ENCODE measurements at regions not wholly inside any gene's neighbourhood (a gene's known extent, or its start where the extent isn't known, plus 50 kb on each side); places are given as distances from the start of the nearest gene placed in this dataset.
A peak's percentile ranks its signal among the peaks of the same experiment; 100 is the strongest.
"Not testable (repeated sequence)": the region's sequence is repeated elsewhere in the genome, so short reads cannot be mapped to it uniquely, and the experiment has no call there.

- DNase-seq: no peak
These were observed 89.1 kb upstream of the ID2 start for GRCh38 chr2:8592736-8593135.

GRCh38 chr2:8593243-8593642 is 88.6 kb upstream of the ID2 start:
- DNase-seq: no peak

- no peak for DNase-seq
These were observed 87.0 kb upstream of the ID2 start for GRCh38 chr2:8594731-8595427.

GRCh38 chr2:8595428-8595805 is 86.4 kb upstream of the ID2 start:
- no peak for DNase-seq

GRCh38 chr2:8595811-8596600 is 85.8 kb upstream of the ID2 start:
- no peak for DNase-seq

GRCh38 chr2:8597094-8597493 is 84.8 kb upstream of the ID2 start:
- no peak for DNase-seq

- no peak for DNase-seq
These were observed 84.2 kb upstream of the ID2 start for GRCh38 chr2:8597559-8598225.

- peak; percentile 49 for DNase-seq
These were observed 83.3 kb upstream of the ID2 start for GRCh38 chr2:8598295-8599165.

GRCh38 chr2:8599421-8600242 is 82.2 kb upstream of the ID2 start:
- DNase-seq: no peak

- DNase-seq: no peak
These were observed 81.4 kb upstream of the ID2 start for GRCh38 chr2:8600456-8600855.

GRCh38 chr2:8602809-8603208 is 79.0 kb upstream of the ID2 start:
- DNase-seq: no peak

GRCh38 chr2:8603356-8603755 is 78.5 kb upstream of the ID2 start:
- not testable (repeated sequence) for DNase-seq

- DNase-seq: no peak
These were observed 77.6 kb upstream of the ID2 start for GRCh38 chr2:8604262-8604661.

- no peak for DNase-seq
These were observed 76.3 kb upstream of the ID2 start for GRCh38 chr2:8605351-8606065.

- no peak for DNase-seq
These were observed 75.6 kb upstream of the ID2 start for GRCh38 chr2:8606226-8606625.

GRCh38 chr2:8606649-8607550 is 75.0 kb upstream of the ID2 start:
- DNase-seq: no peak

- no peak for DNase-seq
These were observed 74.2 kb upstream of the ID2 start for GRCh38 chr2:8607606-8608005.

GRCh38 chr2:8608411-8608954 is 73.4 kb upstream of the ID2 start:
- no peak for DNase-seq

- DNase-seq: no peak
These were observed 72.5 kb upstream of the ID2 start for GRCh38 chr2:8609357-8609811.

- not testable (repeated sequence) for DNase-seq
These were observed 71.1 kb upstream of the ID2 start for GRCh38 chr2:8610775-8611174.
